ENCODE measurements at regions not wholly inside any gene's neighbourhood (a gene's known extent, or its start where the extent isn't known, plus 50 kb on each side); places are given as distances from the start of the nearest gene placed in this dataset.

DNA sequence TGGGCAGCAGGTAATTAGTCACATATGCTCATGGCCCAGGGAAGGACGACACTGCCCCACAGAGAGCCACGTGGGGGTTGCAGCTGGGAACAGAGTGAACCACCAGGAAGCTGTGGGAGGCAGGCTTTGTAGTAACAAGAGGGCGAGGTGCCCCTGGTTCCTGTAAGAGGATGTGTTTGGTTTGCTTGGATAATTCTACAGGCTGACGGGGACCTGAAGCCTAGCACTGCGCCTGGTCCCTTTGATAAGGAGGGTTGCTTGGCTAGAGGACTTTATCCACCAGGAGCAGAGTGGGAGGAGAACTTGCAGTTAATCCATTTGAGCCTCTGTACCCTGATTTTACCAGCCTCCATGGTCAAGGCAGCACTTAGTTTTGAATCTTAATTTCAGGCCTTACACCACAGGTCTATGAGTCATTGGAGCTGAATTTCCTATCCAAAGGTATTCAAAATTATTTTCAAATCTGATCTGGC is 67.4 kb upstream of the CLDN10 start:
- intact Hi-C loops (cut with micrococcal nuclease) (no loop called here), dilution Hi-C loops (cut with MboI; ENCODE audit: extremely low pct_ligation_motif_present, low sequenced_read_pairs) (no loop called here)
- H3K9ac ChIP-seq (replicated peaks; ENCODE audit: extremely low read depth, insufficient read depth, low read length) = no peak overlapping the region
- no peak for FAIRE-seq
- no peaks in the 10 kb centered on the region for H3K36me3 ChIP-seq (ENCODE audit: control insufficient read depth in 2 of 2, extremely low read depth in 1 of 2, insufficient read depth in 2 of 2, low read length in 2 of 2)
- peaks cover 26% of the 10 kb centered on the region for H3K4me1 ChIP-seq (ENCODE audit: control insufficient read depth, extremely low read depth, insufficient read depth, low read length)
- H3K4me3 ChIP-seq (replicated peaks in 1 of 3; ENCODE audit: insufficient read depth in 1 of 3, low read depth in 1 of 3, low read length in 3 of 3) = no peak overlapping the region
- DNase-seq (ENCODE audit: low read depth, low spot score) = peak; percentile 85
- BruUV-seq (replicated peaks) = no TSS peak
- peak overlapping the region; percentile 89 for H2AFZ ChIP-seq (ENCODE audit: low read depth, low read length)
- H3K4me2 ChIP-seq (ENCODE audit: insufficient read depth, low read length) = no peak overlapping the region
- H3K9me1 ChIP-seq (replicated peaks; ENCODE audit: control insufficient read depth, extremely low read depth, insufficient read depth, low read length) = no peaks in the 10 kb centered on the region
- no peaks in the 10 kb centered on the region for H3K27me3 ChIP-seq (ENCODE audit: control insufficient read depth in 2 of 2, insufficient read depth in 2 of 2, low read length in 2 of 2)
- CTCF ChIA-PET = interaction anchor here (0.6 to 1.9 kb wide), 7 partner anchors 9 to 349 kb away, joined by 3 to 10 read pairs (median 7); no protein-coding TSS in a partner anchor
- POLR2A ChIA-PET = no interaction called here
- TF ChIP-seq POLR2AphosphoS5 (IDR thresholded peaks at IDR 0.05; ENCODE audit: insufficient read depth, low read depth, low read length) (no peak), POLR2A (IDR thresholded peaks at IDR 0.05; ENCODE audit: low read depth, low read length) (peak; percentile 64), MYC (IDR thresholded peaks at IDR 0.05; ENCODE audit: low read depth, low read length) (no peak), GATA2 (IDR thresholded peaks at IDR 0.05; ENCODE audit: insufficient read depth, insufficient read length, low read depth, low read length) (no peak), EZH2 (IDR thresholded peaks at IDR 0.05; ENCODE audit: borderline replicate concordance, low read depth, low read length, severe bottlenecking) (no peak), MAX (IDR thresholded peaks at IDR 0.05; ENCODE audit: insufficient read depth, insufficient read length) (no peak), FOS (IDR thresholded peaks at IDR 0.05; ENCODE audit: borderline replicate concordance, insufficient read depth, low read length) (peak; percentile 65), CTCF (IDR thresholded peaks at IDR 0.05; ENCODE audit: extremely low read depth in 1 of 2, insufficient read depth in 1 of 2, low read depth in 1 of 2, low read length in 2 of 2) (peak in 1 of 2 donors; percentile 7), JUN (IDR thresholded peaks at IDR 0.05; ENCODE audit: borderline replicate concordance, insufficient read depth, insufficient read length, low read depth) (no peak)
- H4K20me1 ChIP-seq (replicated peaks; ENCODE audit: control insufficient read depth, extremely low read depth, insufficient read depth, low read length) = no peaks in the 10 kb centered on the region
- H3K79me2 ChIP-seq (ENCODE audit: control insufficient read depth, insufficient read depth, low read length) = no peaks in the 10 kb centered on the region
- peak overlapping the region; percentile 42 for H3K27ac ChIP-seq (ENCODE audit: insufficient read depth, low read depth, low read length)
- no peaks in the 10 kb centered on the region for H3K9me3 ChIP-seq (replicated peaks; ENCODE audit: control insufficient read depth, insufficient read depth, low read length)
